ENCODE measurements at regions not wholly inside any gene's neighbourhood (a gene's known extent, or its start where the extent isn't known, plus 50 kb on each side); places are given as distances from the start of the nearest gene placed in this dataset.

DNA sequence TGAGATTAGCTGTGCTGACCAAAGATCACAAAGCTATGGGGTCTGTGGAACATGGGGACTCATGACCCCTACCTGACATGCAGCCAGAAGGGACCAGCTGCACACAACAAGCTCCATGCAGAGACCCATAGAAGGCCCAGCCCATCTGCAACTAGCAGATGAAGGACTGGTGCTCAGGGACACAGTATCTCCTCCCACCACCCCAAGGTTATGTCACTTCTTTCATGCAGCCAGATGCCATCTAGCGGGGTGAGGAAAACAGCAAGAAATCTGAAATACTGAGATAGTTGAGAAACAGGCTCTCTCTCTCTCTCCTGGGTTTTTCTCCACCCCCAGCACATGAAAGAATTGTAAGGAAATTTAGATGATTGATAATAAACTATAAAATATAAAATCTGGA is 161.3 kb upstream of the DAPK1 start:
- no peak for TF ChIP-seq POLR2AphosphoS5 (IDR thresholded peaks at IDR 0.05; ENCODE audit: low read depth, low read length)
- no peak for TF ChIP-seq TAF1 (IDR thresholded peaks at IDR 0.05; ENCODE audit: borderline replicate concordance, low read depth, low read length)
- TF ChIP-seq POLR2A (IDR thresholded peaks at IDR 0.05; ENCODE audit: low read depth, low read length): no peak
- DNase-seq (ENCODE audit: insufficient read length) (no peak), FAIRE-seq (no peak)

DNA sequence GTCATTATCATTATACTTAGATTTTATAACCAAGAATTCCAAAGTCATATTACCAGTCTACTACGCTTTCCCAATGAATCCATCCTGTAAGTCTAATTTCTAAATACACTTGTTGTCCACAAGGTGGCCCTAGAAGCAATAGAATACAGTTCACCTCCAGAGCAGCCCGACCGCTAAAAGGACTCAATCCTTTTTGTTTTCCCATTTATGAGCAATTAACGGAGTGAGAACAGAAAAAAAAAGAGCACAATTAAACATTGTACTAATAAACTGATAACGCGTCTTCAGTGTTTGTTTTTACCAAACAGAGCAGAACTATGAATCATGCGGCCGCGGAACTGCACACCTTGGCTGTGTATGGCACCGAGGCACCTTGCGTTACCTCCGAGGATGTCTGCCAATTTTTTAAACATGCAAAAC is 160.7 kb upstream of the DAPK1 start:
- TF ChIP-seq TAF1 (IDR thresholded peaks at IDR 0.05; ENCODE audit: borderline replicate concordance, low read depth, low read length): no peak
- TF ChIP-seq POLR2AphosphoS5 (IDR thresholded peaks at IDR 0.05; ENCODE audit: low read depth, low read length): no peak
- no peak for TF ChIP-seq POLR2A (IDR thresholded peaks at IDR 0.05; ENCODE audit: low read depth, low read length)
- FAIRE-seq (no peak), DNase-seq (ENCODE audit: insufficient read length) (no peak)

- no peak for DNase-seq (ENCODE audit: insufficient read length)
- no peak for FAIRE-seq
- TF ChIP-seq POLR2A (IDR thresholded peaks at IDR 0.05; ENCODE audit: low read depth, low read length) (no peak), TAF1 (IDR thresholded peaks at IDR 0.05; ENCODE audit: borderline replicate concordance, low read depth, low read length) (no peak), POLR2AphosphoS5 (IDR thresholded peaks at IDR 0.05; ENCODE audit: low read depth, low read length) (no peak)
Observed at GRCh38 chr9:87337335-87338087, 160.2 kb upstream of the DAPK1 start.

- no peak for FAIRE-seq
- DNase-seq (ENCODE audit: insufficient read length): no peak
- TF ChIP-seq POLR2A (IDR thresholded peaks at IDR 0.05; ENCODE audit: low read depth, low read length) (no peak), POLR2AphosphoS5 (IDR thresholded peaks at IDR 0.05; ENCODE audit: low read depth, low read length) (no peak), TAF1 (IDR thresholded peaks at IDR 0.05; ENCODE audit: borderline replicate concordance, low read depth, low read length) (no peak)
Observed at GRCh38 chr9:87338088-87338989, 159.3 kb upstream of the DAPK1 start.

- no peak for FAIRE-seq
- no peak for DNase-seq (ENCODE audit: insufficient read length)
- no peak for TF ChIP-seq POLR2A (IDR thresholded peaks at IDR 0.05; ENCODE audit: low read depth, low read length)
- TF ChIP-seq POLR2AphosphoS5 (IDR thresholded peaks at IDR 0.05; ENCODE audit: low read depth, low read length): no peak
- TF ChIP-seq TAF1 (IDR thresholded peaks at IDR 0.05; ENCODE audit: borderline replicate concordance, low read depth, low read length): no peak
Observed at GRCh38 chr9:87340391-87340790, 157.3 kb upstream of the DAPK1 start.

GRCh38 chr9:87342743-87343142 is 154.9 kb upstream of the DAPK1 start:
- FAIRE-seq (no peak), DNase-seq (ENCODE audit: insufficient read length) (no peak)
- no peak for TF ChIP-seq TAF1 (IDR thresholded peaks at IDR 0.05; ENCODE audit: borderline replicate concordance, low read depth, low read length)
- TF ChIP-seq POLR2AphosphoS5 (IDR thresholded peaks at IDR 0.05; ENCODE audit: low read depth, low read length): no peak
- TF ChIP-seq POLR2A (IDR thresholded peaks at IDR 0.05; ENCODE audit: low read depth, low read length): no peak

DNA sequence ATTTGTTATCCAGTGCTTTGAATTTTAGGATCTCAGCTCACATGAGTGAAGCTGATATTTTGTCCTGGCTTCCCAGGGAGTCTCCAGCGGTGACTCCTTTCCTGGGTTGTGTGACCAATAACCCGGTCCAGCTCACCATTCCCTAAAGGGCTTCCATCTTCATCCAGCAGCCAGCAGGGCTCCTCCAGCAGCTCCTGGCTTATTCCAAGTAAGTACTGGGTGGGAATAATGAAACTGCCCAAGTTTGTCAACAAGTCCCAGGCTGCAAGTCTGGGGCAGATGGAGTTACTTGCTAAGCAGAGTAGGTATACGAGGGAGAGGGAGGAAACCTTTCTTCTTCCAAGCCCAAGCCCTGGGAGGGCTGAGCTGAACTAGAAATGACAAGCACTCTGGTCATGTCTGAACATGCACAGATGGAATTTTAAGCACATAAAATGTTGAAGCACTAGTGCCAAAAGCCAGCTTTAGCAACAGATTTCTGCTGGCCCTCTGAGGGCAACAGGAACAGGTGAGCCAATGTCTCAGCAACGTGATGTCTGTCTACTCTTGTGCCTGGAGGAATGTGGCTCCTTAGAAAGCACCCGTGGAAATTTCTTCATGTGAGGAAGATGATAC is 153.7 kb upstream of the DAPK1 start:
- no peak for FAIRE-seq
- no peak for DNase-seq (ENCODE audit: insufficient read length)
- TF ChIP-seq POLR2A (IDR thresholded peaks at IDR 0.05; ENCODE audit: low read depth, low read length) (no peak), TAF1 (IDR thresholded peaks at IDR 0.05; ENCODE audit: borderline replicate concordance, low read depth, low read length) (no peak), POLR2AphosphoS5 (IDR thresholded peaks at IDR 0.05; ENCODE audit: low read depth, low read length) (no peak)

GRCh38 chr9:87346061-87346665 is 151.5 kb upstream of the DAPK1 start:
- FAIRE-seq (no peak), DNase-seq (ENCODE audit: insufficient read length) (no peak)
- no peak for TF ChIP-seq POLR2AphosphoS5 (IDR thresholded peaks at IDR 0.05; ENCODE audit: low read depth, low read length)
- TF ChIP-seq POLR2A (IDR thresholded peaks at IDR 0.05; ENCODE audit: low read depth, low read length): no peak
- TF ChIP-seq TAF1 (IDR thresholded peaks at IDR 0.05; ENCODE audit: borderline replicate concordance, low read depth, low read length): no peak

DNA sequence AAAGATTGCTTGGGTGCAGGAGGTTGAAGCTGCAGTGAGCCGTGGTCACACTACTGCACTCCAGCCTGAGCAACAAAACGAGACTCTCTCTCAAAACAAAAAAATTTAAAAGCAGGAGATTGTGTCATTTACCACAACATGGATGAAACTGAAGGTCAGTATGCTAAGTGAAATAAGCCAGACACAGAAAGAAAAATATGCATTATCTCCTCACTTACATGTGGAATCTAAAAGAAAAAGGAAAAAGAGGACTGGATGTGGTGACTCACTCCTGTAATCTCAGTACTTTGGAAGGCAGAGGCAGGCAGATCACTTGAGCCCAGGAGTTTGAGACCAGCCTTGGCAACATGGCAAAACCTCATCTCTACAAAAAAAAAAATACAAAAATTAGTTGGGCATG is 146.8 kb upstream of the DAPK1 start:
- TF ChIP-seq POLR2A (IDR thresholded peaks at IDR 0.05; ENCODE audit: low read depth, low read length): no peak
- no peak for TF ChIP-seq POLR2AphosphoS5 (IDR thresholded peaks at IDR 0.05; ENCODE audit: low read depth, low read length)
- no peak for TF ChIP-seq TAF1 (IDR thresholded peaks at IDR 0.05; ENCODE audit: borderline replicate concordance, low read depth, low read length)
- no peak for FAIRE-seq

DNA sequence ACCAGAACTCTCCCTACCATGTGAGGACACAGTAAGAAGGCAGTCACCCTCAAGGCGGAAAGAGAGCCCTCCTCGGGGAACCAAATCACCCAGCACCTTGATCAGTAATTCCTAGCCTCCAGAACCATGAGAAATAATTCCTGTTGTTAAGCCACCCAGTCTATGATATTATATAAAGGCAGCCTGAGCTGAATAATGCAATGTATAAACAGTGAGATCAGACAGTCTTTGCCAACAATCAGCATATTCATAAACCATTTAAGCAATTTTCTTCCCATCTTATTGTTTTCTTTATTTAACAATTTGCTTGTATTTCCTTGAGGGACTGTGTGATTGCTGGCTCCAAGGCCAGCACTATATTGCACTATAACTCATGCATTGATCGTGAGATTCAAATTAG is 144.4 kb upstream of the DAPK1 start:
- TF ChIP-seq POLR2AphosphoS5 (IDR thresholded peaks at IDR 0.05; ENCODE audit: low read depth, low read length): no peak
- TF ChIP-seq TAF1 (IDR thresholded peaks at IDR 0.05; ENCODE audit: borderline replicate concordance, low read depth, low read length): no peak
- FAIRE-seq (no peak), DNase-seq (ENCODE audit: insufficient read length) (no peak)

More for the DNA sequence above, 146.8 kb upstream of the DAPK1 start:
- no peak for DNase-seq (ENCODE audit: insufficient read length)

GRCh38 chr9:87354147-87354546 is 143.5 kb upstream of the DAPK1 start:
- FAIRE-seq (no peak), DNase-seq (ENCODE audit: insufficient read length) (no peak)

More at GRCh38 chr9:87354147-87354546, 143.5 kb upstream of the DAPK1 start:
- TF ChIP-seq POLR2AphosphoS5 (IDR thresholded peaks at IDR 0.05; ENCODE audit: low read depth, low read length) (no peak), TAF1 (IDR thresholded peaks at IDR 0.05; ENCODE audit: borderline replicate concordance, low read depth, low read length) (no peak), POLR2A (IDR thresholded peaks at IDR 0.05; ENCODE audit: low read depth, low read length) (no peak)

Measured in GM12892 (cell line).